ENCODE measurements at regions not wholly inside any gene's neighbourhood (a gene's known extent, or its start where the extent isn't known, plus 50 kb on each side); places are given as distances from the start of the nearest gene placed in this dataset.
"Not testable (repeated sequence)": the region's sequence is repeated elsewhere in the genome, so short reads cannot be mapped to it uniquely, and the experiment has no call there.

DNA sequence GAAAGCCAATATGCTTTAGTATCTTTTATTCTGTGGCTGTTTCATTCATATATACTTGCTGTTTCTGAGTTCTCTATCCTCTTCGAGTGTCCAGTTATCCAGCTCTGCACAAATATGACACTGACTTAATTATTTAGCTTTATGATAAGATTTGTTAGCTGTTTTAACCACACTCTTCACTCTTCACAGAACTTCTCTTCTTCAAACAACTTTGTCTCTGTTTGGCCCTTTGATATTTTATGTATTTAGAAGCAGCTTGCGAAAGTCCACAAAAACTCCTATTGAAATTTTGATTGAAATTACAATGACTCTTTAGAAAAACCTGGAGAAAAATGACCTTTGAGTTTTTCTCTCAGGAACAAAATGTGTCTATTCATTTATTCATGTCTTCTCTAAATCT lies 407.0 kb downstream of the CPS1 start:
- DNase-seq: no peak

DNA sequence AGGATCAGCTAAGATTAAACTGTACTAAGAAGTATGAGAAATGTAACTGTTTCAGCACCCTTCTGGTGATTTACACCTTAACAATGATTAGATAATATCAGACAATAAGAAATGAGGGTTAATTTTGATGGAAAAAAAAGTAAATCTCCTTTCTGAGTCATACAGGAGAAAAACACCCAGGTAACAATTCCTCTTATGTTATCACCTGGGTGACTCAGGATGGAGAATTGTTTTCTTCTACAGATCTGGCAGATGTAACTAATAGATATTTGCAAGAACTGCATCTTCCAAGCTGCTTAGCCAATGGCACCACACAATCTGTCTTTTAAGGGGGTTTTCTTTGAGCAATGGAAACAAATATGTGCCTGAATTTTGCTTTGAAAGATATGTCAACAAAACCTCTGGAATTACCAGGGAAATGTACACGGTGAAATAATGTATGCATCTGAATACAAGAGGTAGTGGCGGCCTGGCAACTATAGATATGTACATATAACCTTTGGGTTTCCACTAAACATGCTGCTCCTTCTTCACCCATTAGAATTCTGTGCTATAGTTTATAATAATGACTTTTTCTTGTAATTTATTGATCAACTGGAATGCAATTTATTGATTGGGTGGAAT lies 407.9 kb downstream of the CPS1 start:
- DNase-seq: no peak

DNA sequence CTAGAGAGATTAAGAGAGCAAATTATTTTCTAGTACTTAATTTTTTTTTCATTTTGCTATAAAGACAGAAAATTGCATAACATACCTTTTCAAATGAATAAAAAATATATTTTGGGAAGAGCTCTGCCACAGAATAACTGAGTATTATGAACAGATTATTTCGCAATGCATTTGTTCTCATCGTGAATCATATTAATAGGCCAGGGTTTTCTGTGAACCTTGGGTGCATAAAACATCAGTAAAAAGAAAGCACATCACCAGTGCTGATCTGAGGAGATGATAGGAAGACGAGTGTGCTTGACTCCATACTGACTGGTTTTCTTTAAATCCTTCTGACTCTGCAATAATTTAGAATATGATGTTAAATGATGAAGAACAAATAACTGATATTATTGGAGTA lies 409.1 kb downstream of the CPS1 start:
- no peak for DNase-seq

- no peak for DNase-seq
Measured at GRCh38 chr2:210966330-210966729, 409.9 kb downstream of the CPS1 start.

DNA sequence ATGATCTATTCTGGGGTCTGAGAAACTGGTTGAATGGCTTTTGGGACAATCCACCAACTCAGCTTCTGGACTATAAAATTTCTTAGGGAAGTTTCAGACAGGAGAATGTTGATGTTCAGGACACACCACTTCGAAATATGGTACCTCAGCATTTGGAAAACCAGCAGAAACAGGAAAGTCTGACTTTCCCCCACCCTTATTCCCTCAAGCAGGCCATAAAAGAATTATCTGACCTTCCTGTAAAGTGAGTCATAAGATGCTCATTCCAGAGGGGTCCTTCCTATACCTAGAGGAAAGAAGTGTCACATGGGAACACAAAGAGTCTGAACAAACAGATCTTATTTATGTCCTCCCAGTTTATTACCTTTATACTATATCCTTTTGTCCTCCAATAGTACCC lies 415.0 kb downstream of the CPS1 start:
- DNase-seq: no peak

DNA sequence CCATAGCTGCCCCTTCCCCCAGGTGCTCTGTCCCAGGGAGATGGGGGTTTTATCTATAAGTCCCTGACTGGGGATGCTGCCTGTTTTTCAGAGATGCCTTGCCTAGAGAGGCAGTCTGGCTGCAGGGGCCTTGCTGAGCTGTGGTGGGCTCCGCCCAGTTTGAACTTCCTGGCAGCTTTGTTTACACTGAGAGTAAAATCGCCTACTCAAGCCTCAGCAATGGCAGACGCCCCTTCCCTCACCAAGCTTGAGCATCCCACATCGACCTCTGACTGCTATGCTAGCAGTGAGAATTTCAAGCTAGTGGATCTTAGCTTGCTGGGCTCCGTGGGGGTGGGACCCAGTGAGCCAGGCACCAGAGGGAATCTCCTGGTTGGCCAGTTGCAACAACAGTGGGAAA lies 430.4 kb downstream of the CPS1 start:
- not testable (repeated sequence) for DNase-seq

DNA sequence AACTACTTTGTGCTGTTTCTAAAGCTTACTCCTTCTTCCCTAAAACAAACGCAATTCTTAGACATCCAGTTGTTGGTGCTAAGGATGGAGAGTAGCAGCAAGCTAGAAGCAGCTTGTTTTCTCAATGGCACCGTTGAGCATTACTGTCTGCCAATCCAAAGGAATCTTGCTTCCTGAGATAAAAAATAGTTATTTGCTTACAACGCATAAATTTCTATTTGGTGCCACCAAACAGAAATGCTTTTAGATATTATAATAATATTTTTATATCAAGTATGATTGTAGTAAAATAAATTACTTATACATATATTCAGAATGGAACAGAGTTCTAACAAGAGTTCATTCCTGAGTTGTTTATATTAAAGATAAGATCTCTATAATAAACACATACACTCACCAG lies 434.7 kb downstream of the CPS1 start:
- no peak for DNase-seq

DNA sequence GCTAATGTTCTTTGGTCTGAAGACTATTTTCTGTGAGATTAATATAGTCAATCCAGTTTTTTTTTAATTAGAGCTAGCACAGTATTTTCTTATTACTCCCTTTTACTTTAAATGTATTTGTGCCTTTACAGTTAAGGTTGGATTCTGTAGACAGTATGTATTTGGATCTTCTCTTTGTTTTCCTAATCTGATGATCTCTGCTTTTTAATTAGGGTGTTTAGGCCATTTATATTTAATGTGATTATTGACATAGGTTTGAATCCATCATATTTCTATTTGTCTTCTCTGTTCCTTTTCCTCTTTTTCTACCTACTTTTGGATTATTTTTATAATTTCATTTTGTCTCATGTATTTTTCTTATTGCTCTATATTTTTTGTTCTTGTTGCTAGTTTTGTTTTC lies 437.7 kb downstream of the CPS1 start:
- DNase-seq: no peak

- no peak for DNase-seq
Measured at GRCh38 chr2:210997373-210997772, 441.0 kb downstream of the CPS1 start.

GRCh38 chr2:210998334-210998733 lies 441.9 kb downstream of the CPS1 start:
- DNase-seq: no peak

- no peak for DNase-seq
Measured at GRCh38 chr2:211014376-211014775, 458.0 kb downstream of the CPS1 start.

DNA sequence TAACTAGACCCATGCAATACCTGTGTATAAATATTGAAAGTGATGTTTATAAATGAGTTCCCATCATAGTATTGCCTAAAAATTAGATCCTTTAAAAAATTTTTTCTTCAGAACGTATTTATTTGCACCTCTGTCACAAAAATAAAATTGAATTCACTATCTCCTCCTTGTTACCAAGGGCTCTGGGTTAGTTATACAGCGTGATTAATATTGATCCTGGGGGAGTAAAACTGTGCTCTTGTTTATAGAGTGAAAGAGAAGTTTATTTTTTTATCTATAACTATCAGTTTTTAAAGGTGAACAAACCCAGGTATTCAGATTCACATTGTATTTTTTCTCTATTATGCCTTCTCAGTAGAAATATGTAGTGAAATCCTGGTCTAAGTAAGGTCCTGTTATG lies 458.5 kb downstream of the CPS1 start:
- no peak for DNase-seq

GRCh38 chr2:211025089-211025488 lies 468.7 kb downstream of the CPS1 start:
- DNase-seq: not testable (repeated sequence)

DNA sequence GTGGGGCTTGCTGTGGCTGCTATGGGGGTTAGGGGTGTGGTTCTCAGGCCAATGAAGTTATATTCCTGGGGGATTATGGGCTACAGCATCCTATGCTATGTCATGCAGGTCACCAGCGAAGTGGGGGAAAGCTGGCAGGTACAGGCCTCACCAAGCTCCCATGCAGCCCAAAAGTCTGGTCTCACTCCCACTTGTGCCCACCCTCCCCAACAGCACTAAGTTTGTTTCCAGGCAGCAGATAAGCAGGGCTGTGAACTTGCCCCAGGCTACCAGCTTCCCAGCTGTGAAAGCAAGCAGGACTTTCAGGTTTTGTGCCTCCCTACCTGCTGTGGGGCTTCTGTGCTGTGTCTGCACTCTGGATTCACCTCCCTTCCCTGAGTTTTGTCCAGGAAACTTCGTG lies 469.7 kb downstream of the CPS1 start:
- no peak for DNase-seq

- DNase-seq: no peak
Measured at GRCh38 chr2:211027976-211028375, 471.6 kb downstream of the CPS1 start.

DNA sequence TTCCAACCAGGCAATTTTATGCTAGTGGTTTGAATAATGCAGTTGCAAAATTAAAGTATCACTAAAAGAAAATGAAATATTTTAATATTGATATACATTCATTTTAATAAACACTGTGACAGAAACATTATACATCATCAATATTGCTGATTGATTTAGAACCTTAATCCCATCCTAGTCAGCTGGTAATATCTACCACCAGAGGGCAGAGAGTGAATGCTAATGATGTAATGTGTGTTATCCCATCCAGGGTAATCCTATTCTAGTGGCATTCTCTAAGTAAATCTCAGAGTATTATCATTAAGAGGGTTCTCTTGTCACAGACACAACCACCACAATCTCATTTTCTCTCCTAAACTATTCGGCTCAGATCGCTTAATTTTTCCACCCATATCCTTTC lies 477.4 kb downstream of the CPS1 start:
- DNase-seq: no peak

DNA sequence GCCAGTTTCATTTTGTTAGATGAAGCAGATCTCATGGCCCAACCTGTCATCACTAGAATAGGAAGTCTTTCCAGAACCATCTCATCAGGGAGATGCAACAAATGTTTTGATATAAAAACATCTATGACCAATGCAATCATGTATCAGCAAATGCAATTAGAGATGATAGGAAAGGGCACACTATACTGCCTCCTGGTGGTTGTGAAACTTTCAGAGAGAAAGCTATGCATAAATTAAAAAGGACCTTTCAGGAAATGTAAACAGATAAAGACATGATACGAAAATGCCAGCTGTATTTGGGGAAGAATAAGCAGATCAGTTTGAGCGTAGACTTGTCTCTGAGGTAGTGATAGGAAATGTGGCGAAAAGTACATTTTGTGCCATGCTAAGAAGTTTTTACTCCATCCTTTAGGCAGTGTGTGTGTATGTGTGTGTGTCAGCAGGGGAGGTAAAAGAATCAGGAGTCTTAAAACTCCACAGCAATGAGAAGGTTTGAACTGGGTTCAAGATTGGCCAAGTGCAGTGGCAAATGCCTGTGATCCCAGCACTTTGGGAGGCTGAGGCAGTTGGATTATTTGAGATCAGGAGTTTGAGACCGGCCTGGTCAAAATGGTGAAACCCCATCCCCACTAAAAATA lies 479.3 kb downstream of the CPS1 start:
- DNase-seq: no peak

DNA sequence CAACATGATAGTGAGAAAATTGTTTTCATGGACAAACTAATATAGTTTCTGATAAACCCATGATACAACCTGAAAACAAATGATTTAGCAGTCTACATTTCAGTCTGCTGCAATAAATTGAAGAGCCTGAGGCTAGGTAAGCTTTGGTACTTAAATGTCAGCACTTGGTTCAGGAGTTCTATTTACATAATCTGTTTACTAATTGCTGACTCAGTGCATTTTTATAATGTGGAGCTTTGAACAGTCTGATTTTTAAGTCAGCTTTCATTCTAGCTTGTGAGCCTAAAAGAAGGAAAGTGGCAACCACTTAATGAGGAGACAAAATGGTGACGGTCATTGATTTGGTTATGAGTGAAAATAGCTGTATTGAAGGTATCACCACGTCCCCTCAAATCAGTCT lies 488.6 kb downstream of the CPS1 start:
- no peak for DNase-seq

GRCh38 chr2:211049321-211050018 lies 493.1 kb downstream of the CPS1 start:
- no peak for DNase-seq

GRCh38 chr2:211055438-211055837 lies 499.0 kb downstream of the CPS1 start:
- no peak for DNase-seq

- DNase-seq: no peak
Measured at GRCh38 chr2:211061612-211062296, 505.4 kb downstream of the CPS1 start.

DNA sequence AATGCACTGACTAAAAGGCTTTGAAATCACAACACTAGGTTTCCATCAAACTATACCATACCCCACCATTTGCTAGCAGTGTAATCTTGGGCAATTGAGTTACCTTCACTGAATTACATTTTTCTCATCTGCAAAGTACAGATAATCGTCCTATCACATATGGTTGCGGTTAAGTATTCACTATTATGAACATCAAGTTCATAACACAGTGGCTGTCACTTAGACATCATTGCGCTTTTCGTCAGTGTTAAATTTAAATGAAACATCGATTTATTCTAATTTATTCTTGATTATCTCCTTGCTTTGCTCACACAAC lies 505.9 kb downstream of the CPS1 start:
- DNase-seq: no peak

DNA sequence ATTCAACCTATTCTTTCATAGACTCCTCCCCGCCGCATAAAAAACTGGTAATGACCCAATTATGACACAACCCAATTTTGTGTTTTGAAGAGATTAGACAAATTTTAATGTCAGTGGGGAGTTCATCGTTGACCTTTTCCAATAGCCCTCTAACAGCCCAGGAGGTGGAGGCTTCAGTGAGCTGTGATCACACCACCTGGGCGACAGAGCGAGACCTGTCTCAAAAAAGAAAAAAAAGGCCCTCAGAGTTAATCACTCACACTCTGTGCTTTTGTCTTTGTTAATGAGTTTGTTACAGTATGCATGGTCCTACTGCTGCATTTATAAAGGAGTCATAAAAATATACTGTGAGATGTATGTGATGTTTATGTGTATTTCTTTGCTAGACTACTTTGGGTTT lies 510.6 kb downstream of the CPS1 start:
- DNase-seq: no peak

- DNase-seq: no peak
Measured at GRCh38 chr2:211068108-211068780, 511.8 kb downstream of the CPS1 start.
